ENCODE measurements at regions not wholly inside any gene's neighbourhood (a gene's known extent, or its start where the extent isn't known, plus 50 kb on each side); places are given as distances from the start of the nearest gene placed in this dataset.

GRCh38 chr4:186887291-186887700 is 163.6 kb upstream of the FAT1 start:
- no peak for TF ChIP-seq CTCF (IDR thresholded peaks at IDR 0.05)
- TF ChIP-seq EZH2 (IDR thresholded peaks at IDR 0.05) = no peak

All from neural progenitor cell (in vitro differentiated cells).